K562 (cell line): ENCODE measurements at regions not wholly inside any gene's neighbourhood (a gene's known extent, or its start where the extent isn't known, plus 50 kb on each side); places are given as distances from the start of the nearest gene placed in this dataset.
A peak's percentile ranks its signal among the peaks of the same experiment; 100 is the strongest.

Experiments
- BRF2 ChIP-seq: IDR thresholded peaks from 3 replicates; pipeline ENCODE4 v1.6.1; 2011; ENCODE audit warnings: borderline replicate concordance, mild to moderate bottlenecking; ENCODE audit not compliant: insufficient read length, insufficient read depth
- CBX2 ChIP-seq: fragments of 200-600 bp; sonication (generic); IDR thresholded peaks from one replicate; pipeline ENCODE4 v1.6.1; 2012; ENCODE audit warnings: mild to moderate bottlenecking, low read length, inconsistent platforms; ENCODE audit not compliant: insufficient read depth, poor library complexity, severe bottlenecking
- HDAC1 ChIP-seq, 2 experiments: fragments of 450-650 bp; IDR thresholded peaks; 2 replicates each; pipeline ENCODE4 v1.6.1; 2016 to 2017; ENCODE audit warnings: inconsistent platforms in 1 of 2, mild to moderate bottlenecking in 1 of 2, moderate library complexity in 1 of 2
- HDAC8 ChIP-seq: fragments of 450-650 bp; IDR thresholded peaks from 2 replicates; pipeline ENCODE4 v1.6.1; 2016; ENCODE audit warnings: mild to moderate bottlenecking, missing genetic modification characterization, moderate library complexity, missing compliant biosample characterization
- IRF1 ChIP-seq: sonication (generic); formaldehyde crosslinking; IDR thresholded peaks from 2 replicates; pipeline ENCODE4 v1.8.0; 2022; ENCODE audit warnings: missing genetic modification reagents, mild to moderate bottlenecking, borderline replicate concordance
- KAT2B ChIP-seq: IDR thresholded peaks from one replicate; pipeline ENCODE4 v1.6.1; 2012; ENCODE audit warnings: low read depth, mild to moderate bottlenecking, control low read depth, inconsistent platforms, low read length, moderate library complexity
- KLF6 ChIP-seq: fragments of 250-450 bp; sonication (Bioruptor Pico); IDR thresholded peaks from 2 replicates; pipeline ENCODE4 v1.4.0; 2020; ENCODE audit warnings: mild to moderate bottlenecking, moderate library complexity, borderline replicate concordance
- MIER1 ChIP-seq: fragments of 450-650 bp; IDR thresholded peaks from 2 replicates; pipeline ENCODE4 v1.6.1; 2016; ENCODE audit warnings: antibody characterized with exemption, mild to moderate bottlenecking, low read depth
- NFATC3 ChIP-seq: fragments of 450-650 bp; IDR thresholded peaks from 2 replicates; pipeline ENCODE4 v1.6.1; 2017; ENCODE audit warnings: mild to moderate bottlenecking
- PTBP1 ChIP-seq: fragments of 200-400 bp; formaldehyde crosslinking; IDR thresholded peaks from 2 replicates; pipeline ENCODE4 v1.6.1; 2017; ENCODE audit warnings: low read depth, low read length
- SIN3A ChIP-seq, 2 experiments: fragments of 150-350 bp in 1 of 2; IDR thresholded peaks; 2 replicates each; pipeline ENCODE4 v1.6.1; 2011 to 2016; ENCODE audit warnings: borderline replicate concordance in 2 of 2, low read depth in 2 of 2, low read length in 2 of 2, mild to moderate bottlenecking in 2 of 2, moderate library complexity in 2 of 2; ENCODE audit not compliant: control insufficient read depth in 1 of 2
- SMAD1 ChIP-seq: fragments of 150-350 bp; IDR thresholded peaks from 2 replicates; pipeline ENCODE4 v1.6.1; 2014; ENCODE audit warnings: low read length, low read depth; ENCODE audit not compliant: partially characterized antibody
- SREBF1 ChIP-seq: fragments of 150-350 bp; IDR thresholded peaks from 2 replicates; pipeline ENCODE4 v1.6.1; 2014; ENCODE audit warnings: antibody characterized with exemption, low read depth, low read length, borderline replicate concordance
- USF2 ChIP-seq: sonication (generic); formaldehyde crosslinking; IDR thresholded peaks from 2 replicates; pipeline ENCODE4 v1.5.0; 2020; ENCODE audit warnings: missing genetic modification reagents
- ZBTB9 ChIP-seq: fragments of 450-650 bp; formaldehyde crosslinking; IDR thresholded peaks from 2 replicates; pipeline ENCODE4 v1.4.0; 2020; ENCODE audit warnings: mild to moderate bottlenecking, moderate library complexity
- ZFP91 ChIP-seq: sonication (generic); formaldehyde crosslinking; IDR thresholded peaks from 2 replicates; pipeline ENCODE4 v1.8.0; 2022; ENCODE audit warnings: mild to moderate bottlenecking, missing genetic modification reagents
- ZNF583 ChIP-seq: fragments of 250-450 bp; sonication (Bioruptor Pico); IDR thresholded peaks from 2 replicates; pipeline ENCODE4 v1.4.0; 2020
- ZNF639 ChIP-seq, 2 experiments: fragments of 200-800 bp in 1 of 2; sonication (Bioruptor generic) in 1 of 2; sonication (generic) in 1 of 2; formaldehyde crosslinking in 1 of 2; IDR thresholded peaks in 1 of 2; conservative IDR thresholded peaks in 1 of 2; 2 replicates each; pipeline versions ENCODE4 v1.5.0 to v1.6.1; 2016 to 2020; ENCODE audit warnings: missing compliant biosample characterization in 1 of 2, missing genetic modification characterization in 1 of 2, missing genetic modification reagents in 1 of 2
- ZSCAN29 ChIP-seq: fragments of 450-650 bp; IDR thresholded peaks from 2 replicates; pipeline ENCODE4 v1.6.1; 2017

- peak; percentile 61 to 93; a peak in 1 of 4 replicates for TF ChIP-seq ZNF639 (CRISPR knock-in tag; conservative IDR thresholded peaks at IDR 0.05 in 1 of 2, IDR thresholded peaks at IDR 0.05 in 1 of 2)
- TF ChIP-seq KAT2B = no peak
- TF ChIP-seq MIER1 = peak; percentile 96
- peak; percentile 53; the same call in 1 of the 2 replicates for TF ChIP-seq KLF6 (CRISPR knock-in tag)
- TF ChIP-seq HDAC8 = no peak
- TF ChIP-seq IRF1 (CRISPR knock-in tag) = peak; percentile 70; the same call in 1 of the 2 replicates
- peak; percentile 68; the same call in 1 of the 2 replicates for TF ChIP-seq ZBTB9
- TF ChIP-seq HDAC1 (IDR thresholded peaks at IDR 0.05) = 0 out of 4 replicates have a peak, but pooled peaks of 1 of the 2 experiments have one; percentile 19
- TF ChIP-seq PTBP1 = no peak
- TF ChIP-seq NFATC3 = no peak
- TF ChIP-seq BRF2 = no peak
- TF ChIP-seq SIN3A (IDR thresholded peaks at IDR 0.05; ENCODE audit: borderline replicate concordance in 2 of 2, control insufficient read depth in 1 of 2, low read depth in 2 of 2, low read length in 2 of 2) = peak in 1 of 2 experiments; percentile 62; a peak in 1 of 4 replicates
- no peak for TF ChIP-seq ZFP91 (CRISPR knock-in tag)
- no peak for TF ChIP-seq SMAD1
- peak; percentile 79; the same call in 1 of the 2 replicates for TF ChIP-seq ZNF583 (CRISPR knock-in tag)
- 0 out of 2 replicates have a peak, but pooled peaks have one; percentile 47 for TF ChIP-seq SREBF1
- no peak for TF ChIP-seq CBX2
- no peak for TF ChIP-seq ZSCAN29
- TF ChIP-seq USF2 (CRISPR knock-in tag) = peak; percentile 70
Observed at GRCh38 chr2:41836948-41837347, 210.9 kb upstream of the PKDCC start (continued).
